WTC11 (cell line): ENCODE measurements at regions not wholly inside any gene's neighbourhood (a gene's known extent, or its start where the extent isn't known, plus 50 kb on each side); places are given as distances from the start of the nearest gene placed in this dataset.

ENCODE experiments used
- ATAC-seq: fragments of 200-7000 bp; cut with Tn5 transposase; 2 replicates; pipeline ENCODE4 v1.10.0; 2021; ENCODE audit warnings: mild to moderate bottlenecking, moderate library complexity
- CTCF ChIA-PET: fragments of 300-600 bp; sonication (Branson Sonifier 250); formaldehyde crosslinking; loops from one replicate; lab custom pipeline; 2021; ENCODE audit warnings: antibody characterized with exemption; lab: Charles Lee
- POLR2A ChIA-PET: fragments of 350-600 bp; sonication (Branson Sonifier 250); formaldehyde crosslinking; loops from one replicate; lab custom pipeline; 2021; ENCODE audit warnings: antibody characterized with exemption; lab: Charles Lee
- DNase-seq: peaks from one replicate; pipeline ENCODE4 v3.0.0; 2021; ENCODE audit warnings: low spot score
- H3K27ac Mint-ChIP-seq: 2 replicates; pipeline ENCODE4 v1.8.0; 2021; ENCODE audit warnings: mixed read lengths
- H3K27me3 Mint-ChIP-seq: 2 replicates; pipeline ENCODE4 v1.8.0; 2021; ENCODE audit warnings: low read depth, mild to moderate bottlenecking, moderate library complexity, mixed read lengths
- H3K36me3 Mint-ChIP-seq: 2 replicates; pipeline ENCODE4 v1.8.0; 2021; ENCODE audit warnings: mixed read lengths
- H3K4me1 Mint-ChIP-seq: 2 replicates; pipeline ENCODE4 v1.8.0; 2022; ENCODE audit warnings: mixed read lengths
- H3K4me3 Mint-ChIP-seq: 2 replicates; pipeline ENCODE4 v1.8.0; 2021; ENCODE audit warnings: mild to moderate bottlenecking, moderate library complexity, mixed read lengths
- H3K9me3 Mint-ChIP-seq: 2 replicates; pipeline ENCODE4 v1.8.0; 2021; ENCODE audit warnings: mixed read lengths
- ATF6 ChIP-seq: sonication (generic); formaldehyde crosslinking; IDR thresholded peaks from 2 replicates; pipeline ENCODE4 v1.8.1; 2023; ENCODE audit warnings: mild to moderate bottlenecking, missing genetic modification reagents
- CREB1 ChIP-seq: sonication (generic); formaldehyde crosslinking; IDR thresholded peaks from 2 replicates; pipeline ENCODE4 v1.8.0; 2023; ENCODE audit warnings: mild to moderate bottlenecking, missing genetic modification reagents
- ERG ChIP-seq: fragments of 250-450 bp; sonication (Bioruptor Pico); IDR thresholded peaks from 2 replicates; pipeline ENCODE4 v1.8.0; 2021; ENCODE audit warnings: mild to moderate bottlenecking
- FOXJ3 ChIP-seq: sonication (generic); formaldehyde crosslinking; IDR thresholded peaks from 2 replicates; pipeline ENCODE4 v1.9.0; 2021; ENCODE audit warnings: missing genetic modification reagents, mild to moderate bottlenecking, borderline replicate concordance
- GTF2I ChIP-seq: fragments of 250-450 bp; sonication (Bioruptor Pico); conservative IDR thresholded peaks from 2 replicates; pipeline ENCODE4 v1.4.0; 2021; ENCODE audit warnings: mild to moderate bottlenecking
- NR1H2 ChIP-seq: sonication (generic); formaldehyde crosslinking; IDR thresholded peaks from 2 replicates; pipeline ENCODE4 v1.9.0; 2021; ENCODE audit warnings: mild to moderate bottlenecking, moderate library complexity, missing genetic modification reagents
- TEAD4 ChIP-seq: sonication (generic); formaldehyde crosslinking; IDR thresholded peaks from 2 replicates; pipeline ENCODE4 v1.8.0; 2022; ENCODE audit warnings: mild to moderate bottlenecking, missing genetic modification reagents
- ZNF219 ChIP-seq: sonication (generic); formaldehyde crosslinking; IDR thresholded peaks from 2 replicates; pipeline ENCODE4 v1.8.0; 2023; ENCODE audit warnings: missing genetic modification reagents, mild to moderate bottlenecking, borderline replicate concordance
- ZNF423 ChIP-seq: fragments of 250-450 bp; sonication (Bioruptor Pico); IDR thresholded peaks from 2 replicates; pipeline ENCODE4 v2.1.2; 2022; ENCODE audit warnings: mild to moderate bottlenecking, moderate library complexity
- TF ChIP-seq, protein P1 (sequence below): fragments of 250-450 bp; sonication (Bioruptor Pico); IDR thresholded peaks from 2 replicates; pipeline ENCODE4 v1.9.0; 2021; ENCODE audit warnings: moderate library complexity, mild to moderate bottlenecking, inconsistent platforms, borderline replicate concordance
- TF ChIP-seq, protein P2 (sequence below): sonication (generic); formaldehyde crosslinking; IDR thresholded peaks from 2 replicates; pipeline ENCODE4 v1.8.0; 2023; ENCODE audit warnings: mild to moderate bottlenecking, missing genetic modification reagents
- TF ChIP-seq, protein P3 (sequence below): sonication (generic); formaldehyde crosslinking; IDR thresholded peaks from 2 replicates; pipeline ENCODE4 v1.8.1; 2023; ENCODE audit warnings: mild to moderate bottlenecking, missing genetic modification reagents, borderline replicate concordance
- TF ChIP-seq, protein P4 (sequence below): fragments of 200-600 bp; IDR thresholded peaks from 2 replicates; pipeline ENCODE4 v1.8.0; 2022; ENCODE audit warnings: antibody characterized with exemption

DNA sequence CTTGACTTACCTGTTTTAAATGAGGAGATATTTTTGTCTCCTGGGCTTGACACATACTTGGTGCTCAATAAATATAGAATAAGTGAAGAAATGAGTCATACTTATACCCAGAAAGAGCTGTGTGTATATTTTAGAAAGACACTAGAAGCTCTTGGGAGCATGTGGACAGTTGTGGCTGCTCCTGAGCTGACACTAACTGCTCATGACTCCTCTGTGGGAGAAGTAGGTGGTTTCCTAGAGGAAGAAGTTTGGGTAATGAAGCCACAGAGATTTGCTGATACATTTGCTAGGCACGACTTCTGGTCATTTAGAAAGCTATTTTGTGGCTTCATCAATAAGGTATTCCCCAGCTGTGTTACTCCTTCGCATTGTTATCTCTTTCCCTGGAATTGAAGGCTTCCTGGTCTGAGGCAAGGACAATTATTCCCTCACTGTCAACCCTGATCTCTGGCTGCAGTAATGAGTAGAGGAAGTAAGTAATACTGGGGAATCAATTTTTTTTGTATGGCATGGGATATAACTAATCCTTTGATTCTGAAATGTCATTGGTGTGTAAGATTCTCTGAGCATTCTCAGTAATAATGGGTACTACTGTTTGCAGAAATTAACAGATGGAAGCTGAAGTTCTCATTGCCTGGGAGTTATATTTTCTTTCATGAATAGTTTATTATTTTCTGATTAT lies 79.6 kb upstream of the DCBLD2 start:
- H3K27me3 Mint-ChIP-seq = no peaks in the 10 kb centered on the region
- POLR2A ChIA-PET = no interaction called here
- no peaks in the 10 kb centered on the region for H3K36me3 Mint-ChIP-seq
- no peak overlapping the region for H3K27ac Mint-ChIP-seq
- ATAC-seq (no peak), DNase-seq (no peak)
- H3K4me3 Mint-ChIP-seq = no peak overlapping the region
- peaks cover 16% of the 10 kb centered on the region for H3K4me1 Mint-ChIP-seq
- CTCF ChIA-PET = interaction anchor here (0.7 to 1.1 kb wide), 2 partner anchors 35 to 168 kb away, joined by 3 read pairs; no protein-coding TSS in a partner anchor
- no peak for TF ChIP-seq GTF2I (CRISPR knock-in tag)
- no peak for TF ChIP-seq NR1H2 (CRISPR knock-in tag)
- TF ChIP-seq, all 79 proteins: peak for 0
- no peaks in the 10 kb centered on the region for H3K9me3 Mint-ChIP-seq

- H3K27ac Mint-ChIP-seq = no peak overlapping the region
- no peaks in the 10 kb centered on the region for H3K27me3 Mint-ChIP-seq
- POLR2A ChIA-PET = no interaction called here
- peaks cover 3% of the 10 kb centered on the region; the same call in 1 of the 2 replicates for H3K4me1 Mint-ChIP-seq
- H3K9me3 Mint-ChIP-seq = no peaks in the 10 kb centered on the region
- no peak for ATAC-seq
- no peak for TF ChIP-seq ERG
- TF ChIP-seq ZNF219 (CRISPR knock-in tag) = no peak
- no peak for TF ChIP-seq CREB1 (CRISPR knock-in tag)
- TF ChIP-seq, protein P1, sequence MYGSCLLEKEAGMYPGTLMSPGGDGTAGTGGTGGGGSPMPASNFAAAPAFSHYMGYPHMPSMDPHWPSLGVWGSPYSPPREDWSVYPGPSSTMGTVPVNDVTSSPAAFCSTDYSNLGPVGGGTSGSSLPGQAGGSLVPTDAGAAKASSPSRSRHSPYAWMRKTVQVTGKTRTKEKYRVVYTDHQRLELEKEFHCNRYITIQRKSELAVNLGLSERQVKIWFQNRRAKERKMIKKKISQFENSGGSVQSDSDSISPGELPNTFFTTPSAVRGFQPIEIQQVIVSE = no peak
- TF ChIP-seq, protein P2, sequence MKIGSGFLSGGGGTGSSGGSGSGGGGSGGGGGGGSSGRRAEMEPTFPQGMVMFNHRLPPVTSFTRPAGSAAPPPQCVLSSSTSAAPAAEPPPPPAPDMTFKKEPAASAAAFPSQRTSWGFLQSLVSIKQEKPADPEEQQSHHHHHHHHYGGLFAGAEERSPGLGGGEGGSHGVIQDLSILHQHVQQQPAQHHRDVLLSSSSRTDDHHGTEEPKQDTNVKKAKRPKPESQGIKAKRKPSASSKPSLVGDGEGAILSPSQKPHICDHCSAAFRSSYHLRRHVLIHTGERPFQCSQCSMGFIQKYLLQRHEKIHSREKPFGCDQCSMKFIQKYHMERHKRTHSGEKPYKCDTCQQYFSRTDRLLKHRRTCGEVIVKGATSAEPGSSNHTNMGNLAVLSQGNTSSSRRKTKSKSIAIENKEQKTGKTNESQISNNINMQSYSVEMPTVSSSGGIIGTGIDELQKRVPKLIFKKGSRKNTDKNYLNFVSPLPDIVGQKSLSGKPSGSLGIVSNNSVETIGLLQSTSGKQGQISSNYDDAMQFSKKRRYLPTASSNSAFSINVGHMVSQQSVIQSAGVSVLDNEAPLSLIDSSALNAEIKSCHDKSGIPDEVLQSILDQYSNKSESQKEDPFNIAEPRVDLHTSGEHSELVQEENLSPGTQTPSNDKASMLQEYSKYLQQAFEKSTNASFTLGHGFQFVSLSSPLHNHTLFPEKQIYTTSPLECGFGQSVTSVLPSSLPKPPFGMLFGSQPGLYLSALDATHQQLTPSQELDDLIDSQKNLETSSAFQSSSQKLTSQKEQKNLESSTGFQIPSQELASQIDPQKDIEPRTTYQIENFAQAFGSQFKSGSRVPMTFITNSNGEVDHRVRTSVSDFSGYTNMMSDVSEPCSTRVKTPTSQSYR (CRISPR knock-in tag) = no peak
- TF ChIP-seq FOXJ3 = no peak
- TF ChIP-seq TEAD4 (CRISPR knock-in tag) = no peak
- TF ChIP-seq, protein P3, sequence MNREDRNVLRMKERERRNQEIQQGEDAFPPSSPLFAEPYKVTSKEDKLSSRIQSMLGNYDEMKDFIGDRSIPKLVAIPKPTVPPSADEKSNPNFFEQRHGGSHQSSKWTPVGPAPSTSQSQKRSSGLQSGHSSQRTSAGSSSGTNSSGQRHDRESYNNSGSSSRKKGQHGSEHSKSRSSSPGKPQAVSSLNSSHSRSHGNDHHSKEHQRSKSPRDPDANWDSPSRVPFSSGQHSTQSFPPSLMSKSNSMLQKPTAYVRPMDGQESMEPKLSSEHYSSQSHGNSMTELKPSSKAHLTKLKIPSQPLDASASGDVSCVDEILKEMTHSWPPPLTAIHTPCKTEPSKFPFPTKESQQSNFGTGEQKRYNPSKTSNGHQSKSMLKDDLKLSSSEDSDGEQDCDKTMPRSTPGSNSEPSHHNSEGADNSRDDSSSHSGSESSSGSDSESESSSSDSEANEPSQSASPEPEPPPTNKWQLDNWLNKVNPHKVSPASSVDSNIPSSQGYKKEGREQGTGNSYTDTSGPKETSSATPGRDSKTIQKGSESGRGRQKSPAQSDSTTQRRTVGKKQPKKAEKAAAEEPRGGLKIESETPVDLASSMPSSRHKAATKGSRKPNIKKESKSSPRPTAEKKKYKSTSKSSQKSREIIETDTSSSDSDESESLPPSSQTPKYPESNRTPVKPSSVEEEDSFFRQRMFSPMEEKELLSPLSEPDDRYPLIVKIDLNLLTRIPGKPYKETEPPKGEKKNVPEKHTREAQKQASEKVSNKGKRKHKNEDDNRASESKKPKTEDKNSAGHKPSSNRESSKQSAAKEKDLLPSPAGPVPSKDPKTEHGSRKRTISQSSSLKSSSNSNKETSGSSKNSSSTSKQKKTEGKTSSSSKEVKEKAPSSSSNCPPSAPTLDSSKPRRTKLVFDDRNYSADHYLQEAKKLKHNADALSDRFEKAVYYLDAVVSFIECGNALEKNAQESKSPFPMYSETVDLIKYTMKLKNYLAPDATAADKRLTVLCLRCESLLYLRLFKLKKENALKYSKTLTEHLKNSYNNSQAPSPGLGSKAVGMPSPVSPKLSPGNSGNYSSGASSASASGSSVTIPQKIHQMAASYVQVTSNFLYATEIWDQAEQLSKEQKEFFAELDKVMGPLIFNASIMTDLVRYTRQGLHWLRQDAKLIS (CRISPR knock-in tag) = no peak
- TF ChIP-seq ATF6 (CRISPR knock-in tag) = no peak
- TF ChIP-seq, protein P4, sequence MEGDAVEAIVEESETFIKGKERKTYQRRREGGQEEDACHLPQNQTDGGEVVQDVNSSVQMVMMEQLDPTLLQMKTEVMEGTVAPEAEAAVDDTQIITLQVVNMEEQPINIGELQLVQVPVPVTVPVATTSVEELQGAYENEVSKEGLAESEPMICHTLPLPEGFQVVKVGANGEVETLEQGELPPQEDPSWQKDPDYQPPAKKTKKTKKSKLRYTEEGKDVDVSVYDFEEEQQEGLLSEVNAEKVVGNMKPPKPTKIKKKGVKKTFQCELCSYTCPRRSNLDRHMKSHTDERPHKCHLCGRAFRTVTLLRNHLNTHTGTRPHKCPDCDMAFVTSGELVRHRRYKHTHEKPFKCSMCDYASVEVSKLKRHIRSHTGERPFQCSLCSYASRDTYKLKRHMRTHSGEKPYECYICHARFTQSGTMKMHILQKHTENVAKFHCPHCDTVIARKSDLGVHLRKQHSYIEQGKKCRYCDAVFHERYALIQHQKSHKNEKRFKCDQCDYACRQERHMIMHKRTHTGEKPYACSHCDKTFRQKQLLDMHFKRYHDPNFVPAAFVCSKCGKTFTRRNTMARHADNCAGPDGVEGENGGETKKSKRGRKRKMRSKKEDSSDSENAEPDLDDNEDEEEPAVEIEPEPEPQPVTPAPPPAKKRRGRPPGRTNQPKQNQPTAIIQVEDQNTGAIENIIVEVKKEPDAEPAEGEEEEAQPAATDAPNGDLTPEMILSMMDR = no peak
- no peak for TF ChIP-seq ZNF423 (CRISPR knock-in tag)
- CTCF ChIA-PET = interaction anchor here (1.0 kb wide), 1 partner anchor 162 kb away, joined by 3 read pairs; no protein-coding TSS in a partner anchor
- no peaks in the 10 kb centered on the region for H3K36me3 Mint-ChIP-seq
- H3K4me3 Mint-ChIP-seq = no peak overlapping the region
- DNase-seq = no peak
Measured at GRCh38 chr3:98979296-98979695, 77.8 kb upstream of the DCBLD2 start.
